ENCODE measurements at regions not wholly inside any gene's neighbourhood (a gene's known extent, or its start where the extent isn't known, plus 50 kb on each side); places are given as distances from the start of the nearest gene placed in this dataset.

DNA sequence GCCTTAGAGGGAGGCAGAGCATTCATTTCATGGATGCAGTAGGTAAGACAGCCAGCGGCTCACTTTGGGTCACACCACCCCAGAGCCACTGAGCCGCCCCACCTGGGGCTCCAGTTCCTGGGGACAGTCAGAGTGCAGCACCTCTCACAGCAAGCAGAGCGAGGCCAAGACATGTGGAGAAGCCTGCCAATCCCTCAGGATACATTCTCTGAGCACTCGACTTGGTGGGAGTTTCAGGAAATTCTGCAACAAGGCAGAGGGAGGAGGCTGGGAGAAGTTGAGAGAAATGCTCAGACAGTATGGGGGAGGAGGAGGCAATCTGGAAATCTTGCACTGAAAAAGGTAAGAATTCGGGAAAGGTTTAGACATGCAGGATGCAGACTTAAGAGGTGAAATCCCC is 60.8 kb upstream of the WLS start:
- no peak overlapping the region for H3K4me3 ChIP-seq (ENCODE audit: control insufficient read depth, low read depth, low read length)

DNA sequence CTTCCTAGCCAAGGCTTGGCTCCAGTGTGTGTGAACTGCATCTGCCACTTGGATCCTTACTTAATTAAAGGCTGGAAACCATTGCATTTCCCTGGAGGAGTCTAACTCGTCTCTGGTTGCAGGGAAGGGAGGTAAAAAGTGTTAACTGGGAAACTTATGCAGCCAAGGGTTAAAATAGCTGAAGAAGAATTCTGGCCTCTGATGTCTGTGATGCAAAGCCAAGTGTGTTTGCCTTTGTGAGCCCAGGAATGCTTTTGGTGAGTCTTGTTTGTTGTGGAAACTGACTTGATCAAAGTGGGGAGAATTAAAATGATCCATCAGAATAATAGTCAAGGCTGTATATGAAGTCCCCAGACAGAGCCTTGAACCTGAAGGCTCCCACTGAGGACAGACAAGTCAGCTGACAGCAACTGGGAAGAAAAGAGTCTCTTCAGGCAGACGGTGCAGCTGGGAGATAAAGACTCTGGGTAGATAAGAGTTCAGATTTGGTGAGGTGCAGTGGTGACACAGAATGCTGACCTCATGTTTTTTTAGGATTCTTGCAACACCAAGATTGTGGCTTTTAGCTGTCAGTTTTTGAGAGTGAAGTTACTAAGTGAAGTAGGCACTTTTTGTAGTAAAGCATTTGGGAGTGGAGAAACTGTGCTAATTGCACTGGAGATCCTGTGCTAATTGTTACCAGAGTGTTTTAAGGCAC is 59.5 kb upstream of the WLS start:
- no peak overlapping the region for H3K4me3 ChIP-seq (ENCODE audit: control insufficient read depth, low read depth, low read length)
- TF ChIP-seq, protein P1, sequence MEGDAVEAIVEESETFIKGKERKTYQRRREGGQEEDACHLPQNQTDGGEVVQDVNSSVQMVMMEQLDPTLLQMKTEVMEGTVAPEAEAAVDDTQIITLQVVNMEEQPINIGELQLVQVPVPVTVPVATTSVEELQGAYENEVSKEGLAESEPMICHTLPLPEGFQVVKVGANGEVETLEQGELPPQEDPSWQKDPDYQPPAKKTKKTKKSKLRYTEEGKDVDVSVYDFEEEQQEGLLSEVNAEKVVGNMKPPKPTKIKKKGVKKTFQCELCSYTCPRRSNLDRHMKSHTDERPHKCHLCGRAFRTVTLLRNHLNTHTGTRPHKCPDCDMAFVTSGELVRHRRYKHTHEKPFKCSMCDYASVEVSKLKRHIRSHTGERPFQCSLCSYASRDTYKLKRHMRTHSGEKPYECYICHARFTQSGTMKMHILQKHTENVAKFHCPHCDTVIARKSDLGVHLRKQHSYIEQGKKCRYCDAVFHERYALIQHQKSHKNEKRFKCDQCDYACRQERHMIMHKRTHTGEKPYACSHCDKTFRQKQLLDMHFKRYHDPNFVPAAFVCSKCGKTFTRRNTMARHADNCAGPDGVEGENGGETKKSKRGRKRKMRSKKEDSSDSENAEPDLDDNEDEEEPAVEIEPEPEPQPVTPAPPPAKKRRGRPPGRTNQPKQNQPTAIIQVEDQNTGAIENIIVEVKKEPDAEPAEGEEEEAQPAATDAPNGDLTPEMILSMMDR (conservative IDR thresholded peaks at IDR 0.05; ENCODE audit: control insufficient read depth, insufficient read depth, low read depth, low read length): no peak
- DNase-seq (ENCODE audit: low read depth): peak; percentile 41

More for the DNA sequence above, 60.8 kb upstream of the WLS start:
- TF ChIP-seq, protein P1 (conservative IDR thresholded peaks at IDR 0.05; ENCODE audit: control insufficient read depth, insufficient read depth, low read depth, low read length): no peak
- no peak for DNase-seq (ENCODE audit: low read depth)

DNA sequence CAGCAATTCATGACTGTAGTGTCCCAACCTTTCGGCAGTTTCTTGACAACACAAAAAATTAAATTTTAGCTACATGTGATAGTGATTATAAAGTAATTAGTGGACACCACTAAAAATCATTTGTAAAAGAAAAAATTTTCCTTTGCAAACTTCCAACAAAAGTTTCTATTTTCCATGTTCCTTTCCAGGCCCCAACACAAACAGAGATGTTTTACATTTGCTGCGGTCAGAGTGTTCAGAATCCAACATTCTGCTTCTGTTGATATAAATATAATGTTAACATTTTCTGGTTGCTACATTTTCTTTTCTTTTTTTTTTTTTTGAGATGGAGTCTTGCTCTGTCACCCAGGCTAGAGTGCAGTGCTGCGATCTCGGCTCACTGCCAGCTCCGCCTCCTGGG is 54.9 kb upstream of the WLS start:
- H3K4me3 ChIP-seq (ENCODE audit: control insufficient read depth, low read depth, low read length): no peak overlapping the region
- DNase-seq (ENCODE audit: low read depth): no peak
- TF ChIP-seq, protein P1 (conservative IDR thresholded peaks at IDR 0.05; ENCODE audit: control insufficient read depth, insufficient read depth, low read depth, low read length): no peak

DNA sequence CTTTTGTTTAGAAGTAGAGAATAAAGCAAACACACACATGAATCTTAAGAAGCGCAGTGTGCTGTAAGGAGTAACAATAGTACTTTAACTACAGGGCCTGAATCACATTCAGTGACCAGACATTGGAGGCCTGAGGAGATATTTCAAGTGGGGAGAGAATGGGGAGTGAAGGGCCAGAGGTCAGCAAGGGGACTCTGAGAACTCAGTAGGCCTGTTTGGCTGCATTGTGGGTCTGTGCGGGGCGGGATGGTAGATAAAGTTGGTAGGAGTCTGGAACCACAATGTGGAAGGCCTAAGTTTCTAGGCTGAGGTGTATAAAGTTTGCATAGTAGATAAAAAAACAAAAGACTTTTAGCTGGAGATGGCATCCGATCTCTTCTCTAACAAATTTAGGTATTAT is 52.7 kb upstream of the WLS start:
- TF ChIP-seq, protein P1 (conservative IDR thresholded peaks at IDR 0.05; ENCODE audit: control insufficient read depth, insufficient read depth, low read depth, low read length): no peak
- H3K4me3 ChIP-seq (ENCODE audit: control insufficient read depth, low read depth, low read length): no peak overlapping the region
- no peak for DNase-seq (ENCODE audit: low read depth)

DNA sequence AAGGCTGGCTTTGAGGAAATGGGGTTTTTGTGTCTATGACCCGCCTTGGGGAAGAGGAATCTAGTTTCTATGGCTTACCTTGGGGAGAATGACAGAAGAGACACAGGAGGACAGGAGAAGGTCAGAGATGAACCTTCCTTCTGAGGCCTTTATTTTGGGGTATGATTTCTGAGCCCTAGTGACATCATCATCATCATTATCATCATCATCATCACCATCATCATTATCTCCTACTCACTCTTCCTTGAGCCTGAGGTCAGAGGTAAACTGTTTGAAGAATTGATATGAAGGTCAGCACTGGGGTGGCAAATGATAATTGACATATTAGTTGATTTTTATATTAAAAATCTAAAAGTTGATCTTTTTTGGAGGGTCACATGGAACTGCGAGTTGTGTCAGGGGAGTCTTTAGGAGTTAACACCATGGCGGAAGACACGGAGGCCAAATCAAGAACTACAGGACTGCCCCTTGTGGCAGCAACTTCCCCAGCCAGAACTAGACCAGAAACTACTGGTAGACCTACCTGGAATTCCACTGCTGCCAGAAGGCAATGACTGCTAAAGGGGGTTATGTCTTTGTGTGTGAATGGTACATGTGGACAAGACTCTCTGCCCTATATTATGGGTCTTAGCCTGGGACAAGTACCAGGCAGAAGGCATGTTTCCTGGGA is 49.8 kb upstream of the WLS start:
- TF ChIP-seq, protein P1 (conservative IDR thresholded peaks at IDR 0.05; ENCODE audit: control insufficient read depth, insufficient read depth, low read depth, low read length): no peak
- DNase-seq (ENCODE audit: low read depth): no peak
- no peak overlapping the region for H3K4me3 ChIP-seq (ENCODE audit: control insufficient read depth, low read depth, low read length)

All from fibroblast of mammary gland (primary cell).